Hematopoietic multipotent progenitor cell treated with erythropoietin and hydrocortisone succinate and interleukin-3 and kit ligand, for 17 days (in vitro differentiated cells): ENCODE measurements at regions not wholly inside any gene's neighbourhood (a gene's known extent, or its start where the extent isn't known, plus 50 kb on each side); places are given as distances from the start of the nearest gene placed in this dataset.

Experiments
- DNase-seq: peaks from one replicate; pipeline ENCODE4 v3.0.0-alpha.2; 2015; ENCODE audit warnings: low spot score

DNA sequence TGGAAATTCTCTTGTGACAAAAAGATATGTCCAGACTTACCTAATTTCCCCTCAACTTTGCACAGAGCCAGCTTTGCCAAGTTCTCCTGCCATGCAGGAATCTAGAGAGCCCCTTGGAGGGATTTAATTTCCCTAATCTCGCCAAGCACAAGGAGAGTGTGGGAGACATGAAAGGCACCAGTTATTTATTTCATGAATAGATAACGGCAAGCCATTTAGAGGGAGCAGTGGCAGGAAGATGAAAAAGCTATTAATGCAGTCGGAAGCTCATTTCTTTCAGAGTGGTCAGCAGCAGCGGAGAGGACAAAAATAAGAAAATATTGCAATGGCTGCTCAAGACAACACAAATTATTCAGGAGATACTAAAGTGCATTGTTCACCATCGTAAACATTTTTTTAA, 150.9 kb upstream of the WSCD2 start:
- DNase-seq, result no peak

GRCh38 chr12:107978641-107979040, 150.4 kb upstream of the WSCD2 start:
- no peak for DNase-seq

- no peak for DNase-seq
Measured at GRCh38 chr12:107983756-107984472, 145.2 kb upstream of the WSCD2 start.

DNA sequence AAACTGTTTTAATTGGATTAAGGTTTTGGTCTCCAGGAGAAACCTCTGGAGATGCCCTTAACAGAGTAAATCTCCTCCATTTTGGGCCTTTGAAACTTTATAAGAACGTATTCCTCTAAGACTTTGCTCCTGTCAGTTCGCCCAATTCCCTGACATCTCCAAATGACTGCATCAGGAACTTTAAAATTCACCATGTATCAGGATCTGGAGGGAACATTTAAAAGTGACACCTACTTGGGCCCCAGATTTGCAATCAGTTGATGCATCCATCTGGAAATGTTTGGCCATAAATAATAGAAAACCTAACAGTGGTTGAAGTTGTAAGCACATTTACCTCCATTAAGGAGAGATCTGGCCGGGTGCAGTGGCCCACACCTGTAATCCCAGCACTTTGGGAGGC, 144.1 kb upstream of the WSCD2 start:
- no peak for DNase-seq

DNA sequence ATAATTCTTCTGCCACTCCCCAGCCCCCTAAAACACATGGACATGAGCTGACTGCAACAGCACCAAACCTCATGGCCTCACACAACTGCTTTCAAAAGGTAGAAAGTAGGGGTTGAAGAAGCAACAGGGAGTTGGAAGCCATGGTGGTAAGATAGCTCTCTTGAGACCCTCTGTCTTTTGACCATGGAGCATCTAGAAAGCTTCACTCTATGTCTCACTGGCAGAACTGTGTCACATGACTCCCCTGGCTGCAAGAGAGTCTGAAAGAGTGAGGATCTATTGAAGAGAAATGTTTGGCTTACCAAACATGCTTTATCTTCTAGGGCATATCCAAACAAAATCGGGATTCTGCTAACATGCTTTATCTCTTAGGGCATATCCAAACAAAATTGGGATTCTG, 142.9 kb upstream of the WSCD2 start:
- DNase-seq, result no peak

GRCh38 chr12:107990325-107990724, 138.8 kb upstream of the WSCD2 start:
- peak; percentile 13 for DNase-seq

DNA sequence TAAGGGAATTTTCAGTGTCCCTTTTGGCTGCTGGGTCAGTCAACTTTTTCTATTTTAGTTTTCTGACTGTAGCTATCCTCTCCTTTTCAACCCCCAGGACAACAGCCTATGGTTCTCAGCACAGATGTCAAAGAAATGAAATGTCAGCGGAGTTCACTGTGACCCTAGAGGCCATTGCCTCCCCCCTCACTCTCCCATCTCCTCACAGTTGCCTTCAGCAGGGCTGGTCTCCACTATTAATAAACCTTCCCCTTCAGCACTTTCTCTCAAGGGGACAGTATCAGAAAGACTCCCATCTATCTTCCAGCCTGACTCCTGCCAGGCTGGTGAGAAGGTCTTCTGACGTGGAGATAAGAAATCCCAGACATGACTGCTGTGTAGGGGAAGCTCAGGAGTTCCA, 137.1 kb upstream of the WSCD2 start:
- DNase-seq, result no peak

GRCh38 chr12:107992870-107993451, 136.1 kb upstream of the WSCD2 start:
- DNase-seq, result no peak

GRCh38 chr12:107998863-107999262, 130.2 kb upstream of the WSCD2 start:
- DNase-seq, result no peak

DNA sequence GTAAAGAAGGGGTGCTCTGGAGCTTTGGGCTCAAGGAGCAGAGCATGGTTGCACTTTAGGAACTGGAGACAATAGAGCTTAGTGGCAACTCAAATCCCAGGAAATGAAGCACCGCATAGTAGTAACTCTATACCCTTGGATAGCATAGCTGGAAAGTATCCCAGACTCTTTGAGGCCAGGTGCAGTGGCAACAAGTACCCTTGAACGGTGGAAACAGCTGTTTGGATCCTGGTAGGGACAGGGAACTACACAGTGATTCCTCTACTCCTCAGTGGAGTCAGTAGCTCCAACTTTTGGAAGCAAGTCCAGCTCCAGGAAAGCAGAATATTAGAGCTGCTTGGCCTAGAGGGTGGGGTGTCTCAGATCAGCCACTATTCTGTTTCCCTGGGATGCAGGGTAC, 129.0 kb upstream of the WSCD2 start:
- no peak for DNase-seq

GRCh38 chr12:108004319-108004718, 124.8 kb upstream of the WSCD2 start:
- DNase-seq, result no peak

DNA sequence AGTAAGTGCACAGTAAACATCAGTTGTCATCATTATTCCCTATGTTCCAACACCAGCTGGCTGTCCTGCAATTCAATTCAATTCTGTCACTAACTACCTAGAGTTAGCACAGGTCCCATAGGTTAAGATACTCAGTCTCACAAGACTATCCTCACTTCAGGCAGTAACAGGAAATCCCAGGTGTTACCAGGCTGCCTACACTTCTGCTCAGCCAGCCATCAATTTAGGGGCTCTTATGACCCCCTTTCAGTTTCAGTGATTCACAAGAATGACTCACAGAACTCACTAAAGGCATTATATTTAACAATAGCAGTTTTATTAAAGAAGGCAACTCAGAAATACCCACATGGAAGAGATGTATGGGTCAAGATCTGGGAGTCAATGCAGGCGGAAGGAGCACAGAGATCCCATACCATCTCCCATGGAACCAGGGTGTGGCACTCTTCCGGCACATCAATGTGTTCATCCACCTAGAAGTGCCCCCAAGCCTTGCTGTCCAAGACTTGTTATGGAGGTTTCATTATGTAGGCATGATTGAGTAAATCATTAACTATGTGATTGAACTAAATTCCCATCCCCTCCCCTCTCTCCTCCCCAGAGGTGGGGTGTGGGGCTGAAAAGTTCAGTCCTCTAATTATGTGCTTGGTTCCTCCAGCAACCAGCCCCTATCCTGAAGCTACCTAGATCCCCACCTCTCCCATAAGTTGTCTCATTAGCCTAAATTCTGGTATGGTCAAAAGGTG, 120.8 kb upstream of the WSCD2 start:
- no peak for DNase-seq

- DNase-seq, result no peak
Measured at GRCh38 chr12:108009442-108010070, 119.5 kb upstream of the WSCD2 start.

GRCh38 chr12:108016022-108016564, 113.0 kb upstream of the WSCD2 start:
- DNase-seq, result no peak

- no peak for DNase-seq
Measured at GRCh38 chr12:108017472-108018057, 111.5 kb upstream of the WSCD2 start.

DNA sequence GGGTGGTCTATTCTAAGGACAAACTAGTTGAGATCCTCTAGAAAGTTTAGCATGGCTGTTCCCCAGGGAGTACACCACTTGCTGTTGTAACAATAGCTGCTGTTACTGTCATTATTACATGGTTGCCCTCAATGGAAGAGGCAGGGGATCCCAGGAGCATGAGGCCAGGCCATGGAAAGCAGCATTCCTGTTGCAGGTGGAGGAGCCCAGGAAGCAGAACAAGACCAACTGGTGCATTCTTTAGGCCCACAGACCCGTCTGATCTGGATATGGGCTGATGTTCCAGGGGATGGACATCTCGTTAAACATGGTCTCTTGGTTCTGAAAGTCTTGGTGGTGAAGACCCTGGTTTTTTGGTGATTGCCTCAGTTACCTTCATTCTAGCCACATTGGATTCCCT, 109.2 kb upstream of the WSCD2 start:
- DNase-seq, result no peak

DNA sequence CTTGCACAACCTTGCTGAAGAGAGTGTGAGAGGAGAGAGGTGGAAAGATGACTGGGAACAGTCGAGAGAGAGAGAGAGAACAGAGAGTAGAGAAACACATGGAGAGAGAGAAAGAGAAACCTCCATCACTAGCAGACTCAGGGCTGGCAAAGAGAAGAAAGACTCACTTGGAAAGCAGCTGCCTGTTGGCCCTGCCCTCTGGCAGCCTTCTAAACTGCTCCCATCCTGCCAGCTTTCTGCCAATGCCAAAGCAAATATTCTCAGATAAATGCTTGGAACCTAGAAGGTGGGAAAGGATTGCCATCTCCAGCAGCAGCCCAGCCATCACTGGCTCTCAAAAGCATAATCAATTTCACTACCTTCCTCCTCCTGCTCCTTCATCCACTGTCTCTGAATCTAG, 107.9 kb upstream of the WSCD2 start:
- no peak for DNase-seq

DNA sequence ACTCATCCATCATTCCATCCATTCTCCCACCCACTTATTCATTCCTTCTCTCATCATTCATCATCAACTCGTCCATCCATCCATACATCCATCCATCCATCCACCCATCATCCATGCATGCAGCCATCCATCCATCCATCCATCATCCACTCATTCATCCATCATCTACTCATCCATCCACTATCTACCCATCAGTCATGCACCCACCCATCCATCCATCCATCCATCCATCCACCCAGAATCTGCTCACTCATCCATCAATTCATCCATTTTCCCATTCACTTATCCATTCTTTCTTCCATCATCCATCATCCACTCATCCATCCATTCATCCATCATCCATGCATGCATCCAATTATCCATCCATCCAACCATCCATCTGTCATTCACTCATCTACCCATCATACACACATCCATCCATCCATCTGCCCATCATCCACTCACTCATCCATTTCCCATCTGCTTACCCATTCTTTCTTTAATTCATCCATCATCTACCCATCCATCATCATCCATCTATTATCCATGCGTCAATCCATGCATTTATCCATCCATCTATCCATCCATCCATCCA, 107.1 kb upstream of the WSCD2 start:
- DNase-seq, result no peak

GRCh38 chr12:108029051-108029835, 99.8 kb upstream of the WSCD2 start:
- no peak for DNase-seq

GRCh38 chr12:108033090-108033489, 96.0 kb upstream of the WSCD2 start:
- no peak for DNase-seq

DNA sequence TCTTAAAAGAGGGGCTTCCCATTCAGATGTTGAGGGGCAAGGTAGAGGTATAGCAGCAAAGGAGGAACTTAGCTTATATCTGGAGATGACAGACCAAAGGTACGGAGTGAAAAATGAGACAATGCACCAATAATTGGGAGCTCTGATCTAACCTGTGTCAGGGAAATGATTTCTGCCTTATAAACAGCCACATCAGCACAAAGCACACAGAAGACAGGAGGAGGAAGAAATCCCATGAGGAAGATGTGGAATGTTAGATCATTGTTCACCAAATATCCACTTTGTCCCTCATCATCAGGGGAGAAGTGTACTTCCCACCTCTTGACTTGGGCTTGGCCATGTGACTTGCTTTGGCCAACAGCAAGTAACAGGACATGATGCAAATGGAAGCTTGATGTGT, 93.7 kb upstream of the WSCD2 start:
- no peak for DNase-seq
